T-cell (primary cell): ENCODE measurements at regions not wholly inside any gene's neighbourhood (a gene's known extent, or its start where the extent isn't known, plus 50 kb on each side); places are given as distances from the start of the nearest gene placed in this dataset.
"Not testable (repeated sequence)": the region's sequence is repeated elsewhere in the genome, so short reads cannot be mapped to it uniquely, and the experiment has no call there.

Experiments used
- ATAC-seq, 4 experiments: fragments of 200-7000 bp in 3 of 4; fragments of 150-1000 bp in 1 of 4; cut with Tn5 transposase; replicated peaks in 1 of 4; 1 replicate in 3 of 4; 2 replicates in 1 of 4; pipeline ENCODE4 v1.10.0; 2021; ENCODE audit warnings: moderate library complexity in 3 of 4, mild to moderate bottlenecking in 2 of 4, moderate number of reproducible peaks in 1 of 4
- CTCF ChIA-PET, 2 donors: fragments of 300-600 bp; sonication (Branson Sonifier 250); formaldehyde crosslinking; loops; one replicate each; lab custom pipeline; 2022; ENCODE audit warnings: antibody characterized with exemption in 2 of 2; lab: Charles Lee
- POLR2A ChIA-PET, 2 donors: fragments of 300-600 bp; sonication (Branson Sonifier 250); formaldehyde crosslinking; loops; one replicate each; lab custom pipeline; 2022; ENCODE audit warnings: antibody characterized with exemption in 2 of 2; lab: Charles Lee
- DNase-seq, 35 experiments: peaks; one replicate each; pipeline versions ENCODE4 v3.0.0 to v3.0.0-alpha.2; 2013 to 2023
- H3K27ac ChIP-seq: one replicate; pipeline ENCODE4 v1.5.1; 2013; ENCODE audit warnings: low read length
- H3K27me3 ChIP-seq, 2 experiments: replicated peaks in 1 of 2; 1 replicate in 1 of 2; 2 replicates in 1 of 2; pipeline versions ENCODE4 v1.6.1 to v1.7.0; 2013; ENCODE audit warnings: low read length in 1 of 2, mixed read lengths in 1 of 2; ENCODE audit not compliant: control insufficient read depth in 2 of 2, insufficient read depth in 2 of 2; ENCODE audit errors: extremely low read depth in 1 of 2
- H3K36me3 ChIP-seq, 2 donors: 1 replicate in 1 of 2; 2 replicates in 1 of 2; pipeline versions ENCODE4 v1.6.1 to v1.7.0; 2013; ENCODE audit warnings: low read length in 1 of 2; ENCODE audit not compliant: control insufficient read depth in 2 of 2, insufficient read depth in 1 of 2; ENCODE audit errors: extremely low read depth in 1 of 2
- H3K4me1 ChIP-seq, 2 experiments: 1 replicate in 1 of 2; 2 replicates in 1 of 2; pipeline versions ENCODE4 v1.6.1 to v1.7.0; 2013; ENCODE audit warnings: low read length in 2 of 2, mixed read lengths in 1 of 2; ENCODE audit not compliant: insufficient read depth in 2 of 2, control insufficient read depth in 1 of 2; ENCODE audit errors: extremely low read depth in 1 of 2
- H3K4me3 ChIP-seq, 2 donors: 1 replicate in 1 of 2; 2 replicates in 1 of 2; pipeline versions ENCODE4 v1.5.1 to v1.7.0; 2013; ENCODE audit warnings: mild to moderate bottlenecking in 2 of 2, low read length in 1 of 2, moderate library complexity in 1 of 2; ENCODE audit not compliant: control insufficient read depth in 1 of 2; ENCODE audit errors: extremely low read depth in 1 of 2
- H3K9me3 ChIP-seq: 2 replicates; pipeline ENCODE4 v1.7.0; 2013
- H3K27ac Mint-ChIP-seq, 2 donors: one replicate each; pipeline ENCODE4 v1.8.0; 2020 to 2021; ENCODE audit warnings: mild to moderate bottlenecking in 2 of 2, mixed read lengths in 2 of 2
- H3K27me3 Mint-ChIP-seq, 2 donors: one replicate each; pipeline ENCODE4 v1.8.0; 2021 to 2022; ENCODE audit warnings: mixed read lengths in 2 of 2
- H3K36me3 Mint-ChIP-seq: one replicate; pipeline ENCODE4 v1.8.0; 2021; ENCODE audit warnings: mixed read lengths
- H3K4me1 Mint-ChIP-seq, 3 donors: one replicate each; pipeline ENCODE4 v1.8.0; 2020 to 2022; ENCODE audit warnings: mixed read lengths in 3 of 3, mild to moderate bottlenecking in 1 of 3
- H3K4me3 Mint-ChIP-seq, 3 donors: one replicate each; pipeline ENCODE4 v1.8.0; 2020 to 2022; ENCODE audit warnings: mild to moderate bottlenecking in 3 of 3, mixed read lengths in 3 of 3, moderate library complexity in 3 of 3
- H3K9me3 Mint-ChIP-seq, 3 donors: one replicate each; pipeline ENCODE4 v1.8.0; 2020 to 2022; ENCODE audit warnings: mixed read lengths in 3 of 3
- WGBS: methylation state at CpG from one replicate; pipeline ENCODE4 v1.1.5; 2013; ENCODE audit warnings: missing lambda C conversion rate; ENCODE audit not compliant: insufficient coverage; 5-methylcytosine and 5-hydroxymethylcytosine counted together

DNA sequence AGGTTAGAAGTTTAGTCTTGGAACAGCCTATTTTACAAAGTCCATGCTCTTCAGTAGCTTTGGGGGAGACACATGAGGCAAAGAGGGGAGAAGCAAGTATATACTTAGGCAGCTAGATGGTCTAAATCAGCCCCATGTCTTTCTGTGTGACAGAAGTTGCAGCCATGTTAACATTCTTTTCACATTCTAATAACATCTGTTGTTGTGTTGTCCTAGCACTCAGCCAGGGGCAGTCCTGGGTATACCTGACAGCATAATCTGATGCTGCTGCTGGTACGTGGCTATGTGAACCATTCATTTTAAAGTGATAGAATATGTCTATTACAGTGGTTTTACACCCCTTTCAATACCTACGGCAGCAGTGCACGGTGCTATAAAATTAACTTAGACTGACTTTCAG lies 1137.0 kb downstream of the KHDRBS2 start:
- H3K4me3 ChIP-seq, CTCF ChIA-PET, H3K9me3 ChIP-seq, ATAC-seq, H3K4me3 Mint-ChIP-seq, H3K27ac Mint-ChIP-seq, H3K27me3 ChIP-seq, H3K4me1 Mint-ChIP-seq, H3K36me3 ChIP-seq, H3K27me3 Mint-ChIP-seq, DNase-seq, H3K4me1 ChIP-seq, H3K36me3 Mint-ChIP-seq, H3K27ac ChIP-seq, POLR2A ChIA-PET: not testable (repeated sequence)
- H3K9me3 Mint-ChIP-seq = peaks cover 16 to 33% (median 24%) of the 10 kb centered on the region in 3 donors
- WGBS = no CpG with 5 or more reads among the region's 3 CpGs

DNA sequence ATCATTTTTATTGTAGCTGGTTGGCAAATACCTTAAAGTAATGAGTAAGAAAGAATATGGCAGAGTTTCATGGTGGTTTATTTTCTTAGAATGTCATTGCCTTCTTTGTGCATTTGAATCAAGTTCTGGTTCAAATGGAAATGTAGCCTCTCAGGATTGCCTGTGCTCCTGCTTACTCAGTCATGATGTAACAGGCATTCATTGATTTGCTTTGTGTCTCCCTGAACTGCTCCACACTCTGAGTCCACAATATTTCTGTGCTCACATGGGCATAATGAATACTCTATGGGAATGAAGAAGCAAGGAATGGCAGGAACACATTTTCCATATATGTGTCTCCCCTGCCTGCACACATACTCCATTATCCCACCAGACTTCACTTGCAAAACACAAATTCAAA lies 1143.8 kb downstream of the KHDRBS2 start:
- H3K9me3 Mint-ChIP-seq = peaks cover 7 to 18% (median 16%) of the 10 kb centered on the region in 3 donors
- CTCF ChIA-PET, H3K4me3 ChIP-seq, H3K27me3 ChIP-seq, H3K27ac ChIP-seq, H3K4me1 Mint-ChIP-seq, H3K4me1 ChIP-seq, H3K36me3 ChIP-seq, H3K9me3 ChIP-seq, DNase-seq, H3K36me3 Mint-ChIP-seq, ATAC-seq, H3K27ac Mint-ChIP-seq, POLR2A ChIA-PET, H3K27me3 Mint-ChIP-seq, H3K4me3 Mint-ChIP-seq: not testable (repeated sequence)

DNA sequence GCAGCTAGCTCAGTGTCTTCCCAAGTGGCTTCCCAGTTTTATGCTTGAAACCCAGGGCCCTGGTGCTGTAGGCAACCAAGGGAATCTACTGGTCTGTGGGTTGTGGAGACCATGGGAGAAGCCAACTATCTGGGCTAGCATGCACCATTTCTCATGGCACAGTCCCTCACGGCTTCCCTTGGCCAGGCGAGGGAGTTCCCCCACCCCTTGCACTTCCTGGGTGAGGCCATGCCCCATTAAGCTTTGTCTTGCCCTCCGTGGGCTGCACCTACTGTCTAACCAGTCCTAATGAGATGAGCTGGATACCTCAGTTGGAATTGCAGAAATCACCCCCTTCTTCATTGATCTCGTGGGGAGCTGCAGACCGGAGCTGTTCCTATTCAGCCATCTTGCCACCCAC lies 1152.0 kb downstream of the KHDRBS2 start:
- Histone ChIP-seq H3K27me3 (no peaks in the 10 kb centered on the region), H3K9me3 (no peaks in the 10 kb centered on the region), H3K4me3 (no peak overlapping the region), H3K27ac (no peak overlapping the region), H3K4me1 (no peaks in the 10 kb centered on the region), H3K36me3 (no peaks in the 10 kb centered on the region)
- CTCF ChIA-PET = no interaction called here
- DNase-seq = no peak
- POLR2A ChIA-PET = no interaction called here
- WGBS = 75% methylated on average over 2 of the region's 5 CpGs
- no peak for ATAC-seq
- Mint-ChIP-seq H3K4me3 (no peak overlapping the region), H3K27me3 (no peaks in the 10 kb centered on the region), H3K36me3 (no peaks in the 10 kb centered on the region), H3K27ac (no peak overlapping the region), H3K9me3 (peaks cover 8 to 15% (median 8%) of the 10 kb centered on the region in 3 donors), H3K4me1 (no peaks in the 10 kb centered on the region)

DNA sequence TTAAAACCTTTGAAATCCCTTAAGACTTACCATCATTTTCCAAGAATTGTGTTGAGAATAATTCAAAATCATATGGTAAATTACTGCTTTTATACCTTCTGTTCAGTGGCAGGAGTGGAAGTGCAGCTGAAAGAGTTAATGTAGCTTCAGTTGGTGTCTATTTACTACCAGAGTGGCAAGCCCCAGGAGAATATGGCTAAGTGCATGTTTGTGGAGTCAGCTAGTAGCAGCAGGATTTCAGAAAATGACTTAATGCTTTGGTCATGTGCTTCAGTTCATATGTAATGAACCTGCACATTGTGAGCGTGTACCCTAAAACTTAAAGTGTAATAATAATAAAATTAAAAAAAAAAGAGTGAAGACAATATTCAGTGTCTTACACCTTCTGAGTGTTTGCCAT lies 1171.8 kb downstream of the KHDRBS2 start:
- H3K27ac Mint-ChIP-seq, ATAC-seq, H3K27me3 ChIP-seq, H3K36me3 ChIP-seq, H3K27me3 Mint-ChIP-seq, H3K36me3 Mint-ChIP-seq, H3K4me3 Mint-ChIP-seq, POLR2A ChIA-PET, H3K4me1 ChIP-seq, H3K27ac ChIP-seq, H3K4me3 ChIP-seq, H3K9me3 ChIP-seq, CTCF ChIA-PET, H3K4me1 Mint-ChIP-seq, DNase-seq: not testable (repeated sequence)
- peaks cover under 1 to 13% (median 5%) of the 10 kb centered on the region in 3 donors for H3K9me3 Mint-ChIP-seq
- no CpG with 5 or more reads among the region's 1 CpG for WGBS

DNA sequence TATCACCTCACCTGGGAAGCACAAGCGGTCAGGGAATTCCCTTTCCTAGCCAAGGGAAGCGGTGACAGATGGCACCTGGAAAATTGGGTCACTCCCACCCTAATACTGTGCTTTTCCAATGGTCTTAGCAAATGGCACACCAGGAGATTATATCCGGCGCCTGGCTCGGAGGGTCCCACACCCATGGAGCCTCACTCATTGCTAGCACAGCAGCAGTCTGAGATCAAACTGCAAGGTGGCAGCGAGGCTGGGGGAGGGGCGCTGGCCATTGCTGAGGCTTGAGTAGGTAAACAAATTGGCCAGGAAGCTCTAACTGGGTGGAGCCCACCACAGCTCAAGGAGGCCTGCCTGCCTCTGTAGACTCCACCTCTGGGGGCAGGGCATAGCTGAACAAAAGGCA lies 1178.1 kb downstream of the KHDRBS2 start:
- H3K4me1 ChIP-seq, H3K4me3 Mint-ChIP-seq, POLR2A ChIA-PET, H3K27me3 Mint-ChIP-seq, DNase-seq, H3K27ac ChIP-seq, H3K4me3 ChIP-seq, CTCF ChIA-PET, ATAC-seq, H3K27me3 ChIP-seq, H3K9me3 ChIP-seq, H3K27ac Mint-ChIP-seq, H3K4me1 Mint-ChIP-seq, H3K36me3 Mint-ChIP-seq, H3K36me3 ChIP-seq: not testable (repeated sequence)
- WGBS = 89% methylated on average over 4 of the region's 7 CpGs
- peaks cover 12 to 20% (median 17%) of the 10 kb centered on the region in 3 donors for H3K9me3 Mint-ChIP-seq

DNA sequence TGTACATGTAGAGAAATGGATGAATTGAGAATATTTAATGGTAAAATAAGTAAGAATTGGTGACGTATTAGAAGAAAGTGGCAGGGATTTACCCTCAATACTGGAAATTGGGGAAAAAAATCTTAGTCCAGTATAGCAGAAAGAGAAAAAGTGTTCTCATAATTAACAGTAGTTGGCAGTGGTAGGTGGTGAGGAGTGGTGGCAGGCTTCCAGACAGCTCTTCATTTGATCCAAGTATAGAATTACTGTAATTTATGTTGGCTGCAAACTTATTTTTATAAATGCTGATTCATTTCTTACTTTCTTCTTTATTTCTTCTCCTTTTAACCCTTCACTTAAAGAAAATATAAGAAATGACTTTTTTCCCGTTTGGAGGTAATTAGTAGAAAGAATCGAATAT lies 1182.4 kb downstream of the KHDRBS2 start:
- POLR2A ChIA-PET, H3K36me3 Mint-ChIP-seq, H3K4me1 Mint-ChIP-seq, H3K4me3 ChIP-seq, ATAC-seq, H3K27ac Mint-ChIP-seq, DNase-seq, H3K4me3 Mint-ChIP-seq, CTCF ChIA-PET, H3K4me1 ChIP-seq, H3K36me3 ChIP-seq, H3K27me3 ChIP-seq, H3K9me3 ChIP-seq, H3K27me3 Mint-ChIP-seq, H3K27ac ChIP-seq: not testable (repeated sequence)
- peaks cover 8 to 20% (median 19%) of the 10 kb centered on the region in 3 donors for H3K9me3 Mint-ChIP-seq
- 100% methylated on average over 1 of the region's 3 CpGs for WGBS

DNA sequence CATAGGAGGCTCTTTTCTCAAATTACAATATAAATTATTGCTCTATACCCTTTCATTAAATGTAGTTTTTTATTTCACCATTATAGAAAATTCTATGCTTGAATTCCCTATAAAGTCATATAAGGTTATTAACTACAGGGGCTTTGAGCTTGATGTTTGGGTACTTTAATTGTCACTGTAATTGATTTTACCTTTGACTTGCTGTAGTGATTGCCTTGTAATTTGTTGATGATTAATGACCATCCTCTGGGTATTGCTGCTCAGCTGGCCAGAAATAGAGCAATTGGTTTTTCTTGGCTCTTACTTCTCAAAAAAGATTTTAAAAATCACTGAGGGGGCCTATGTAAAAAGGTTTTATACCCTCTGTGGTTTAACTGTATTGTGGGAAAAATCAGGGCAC lies 1186.0 kb downstream of the KHDRBS2 start:
- H3K27me3 Mint-ChIP-seq = no peaks in the 10 kb centered on the region
- H3K27ac Mint-ChIP-seq = no peak overlapping the region

More for the DNA sequence above, 1186.0 kb downstream of the KHDRBS2 start:
- ChIA-PET CTCF (no interaction called here), POLR2A (no interaction called here)
- Mint-ChIP-seq H3K4me3 (no peak overlapping the region), H3K4me1 (no peaks in the 10 kb centered on the region), H3K36me3 (no peaks in the 10 kb centered on the region), H3K9me3 (peaks cover 17 to 23% (median 21%) of the 10 kb centered on the region in 3 donors)
- Histone ChIP-seq H3K4me1 (no peaks in the 10 kb centered on the region), H3K36me3 (no peaks in the 10 kb centered on the region), H3K4me3 (no peak overlapping the region), H3K27ac (no peak overlapping the region), H3K27me3 (no peaks in the 10 kb centered on the region), H3K9me3 (no peaks in the 10 kb centered on the region)
- no peak for DNase-seq
- no peak for ATAC-seq
